ENCODE measurements at regions not wholly inside any gene's neighbourhood (a gene's known extent, or its start where the extent isn't known, plus 50 kb on each side); places are given as distances from the start of the nearest gene placed in this dataset.

DNA sequence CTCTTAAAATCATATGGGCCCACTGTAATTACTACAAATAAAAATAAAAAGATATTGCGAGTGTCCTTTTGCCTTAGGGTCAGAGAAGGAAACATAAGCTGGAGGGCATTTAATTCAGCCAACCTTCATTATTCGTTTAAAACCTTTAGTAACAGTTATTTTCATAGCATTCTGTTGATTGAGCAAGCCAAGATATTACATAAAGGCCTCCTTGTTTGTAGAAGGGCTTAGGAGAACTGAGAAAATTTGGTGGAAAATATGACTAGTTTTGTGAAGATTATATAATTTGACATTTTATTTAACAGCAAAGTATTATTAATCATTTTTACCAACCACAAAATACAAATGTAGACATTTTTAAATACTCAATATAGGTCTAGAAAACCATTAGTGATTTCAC lies 62.2 kb downstream of the COX7C start:
- H2AFZ ChIP-seq (ENCODE audit: low read depth, low read length): no peak overlapping the region
- no peak overlapping the region for H3K27ac ChIP-seq (ENCODE audit: low read length)
- no peak overlapping the region for H3K4me3 ChIP-seq (ENCODE audit: low read length)
- H4K20me1 ChIP-seq (ENCODE audit: insufficient read depth): no peaks in the 10 kb centered on the region
- TF ChIP-seq MXI1 (conservative IDR thresholded peaks at IDR 0.05; ENCODE audit: poor library complexity, severe bottlenecking): no peak
- TF ChIP-seq SMC3 (conservative IDR thresholded peaks at IDR 0.05; ENCODE audit: poor library complexity): no peak
- no peak for TF ChIP-seq EP300 (conservative IDR thresholded peaks at IDR 0.05; ENCODE audit: poor library complexity, severe bottlenecking)
- TF ChIP-seq RAD21 (conservative IDR thresholded peaks at IDR 0.05): no peak
- TF ChIP-seq, protein P1, sequence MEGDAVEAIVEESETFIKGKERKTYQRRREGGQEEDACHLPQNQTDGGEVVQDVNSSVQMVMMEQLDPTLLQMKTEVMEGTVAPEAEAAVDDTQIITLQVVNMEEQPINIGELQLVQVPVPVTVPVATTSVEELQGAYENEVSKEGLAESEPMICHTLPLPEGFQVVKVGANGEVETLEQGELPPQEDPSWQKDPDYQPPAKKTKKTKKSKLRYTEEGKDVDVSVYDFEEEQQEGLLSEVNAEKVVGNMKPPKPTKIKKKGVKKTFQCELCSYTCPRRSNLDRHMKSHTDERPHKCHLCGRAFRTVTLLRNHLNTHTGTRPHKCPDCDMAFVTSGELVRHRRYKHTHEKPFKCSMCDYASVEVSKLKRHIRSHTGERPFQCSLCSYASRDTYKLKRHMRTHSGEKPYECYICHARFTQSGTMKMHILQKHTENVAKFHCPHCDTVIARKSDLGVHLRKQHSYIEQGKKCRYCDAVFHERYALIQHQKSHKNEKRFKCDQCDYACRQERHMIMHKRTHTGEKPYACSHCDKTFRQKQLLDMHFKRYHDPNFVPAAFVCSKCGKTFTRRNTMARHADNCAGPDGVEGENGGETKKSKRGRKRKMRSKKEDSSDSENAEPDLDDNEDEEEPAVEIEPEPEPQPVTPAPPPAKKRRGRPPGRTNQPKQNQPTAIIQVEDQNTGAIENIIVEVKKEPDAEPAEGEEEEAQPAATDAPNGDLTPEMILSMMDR (IDR thresholded peaks at IDR 0.05; ENCODE audit: poor library complexity, severe bottlenecking): no peak
- TF ChIP-seq, protein P2, sequence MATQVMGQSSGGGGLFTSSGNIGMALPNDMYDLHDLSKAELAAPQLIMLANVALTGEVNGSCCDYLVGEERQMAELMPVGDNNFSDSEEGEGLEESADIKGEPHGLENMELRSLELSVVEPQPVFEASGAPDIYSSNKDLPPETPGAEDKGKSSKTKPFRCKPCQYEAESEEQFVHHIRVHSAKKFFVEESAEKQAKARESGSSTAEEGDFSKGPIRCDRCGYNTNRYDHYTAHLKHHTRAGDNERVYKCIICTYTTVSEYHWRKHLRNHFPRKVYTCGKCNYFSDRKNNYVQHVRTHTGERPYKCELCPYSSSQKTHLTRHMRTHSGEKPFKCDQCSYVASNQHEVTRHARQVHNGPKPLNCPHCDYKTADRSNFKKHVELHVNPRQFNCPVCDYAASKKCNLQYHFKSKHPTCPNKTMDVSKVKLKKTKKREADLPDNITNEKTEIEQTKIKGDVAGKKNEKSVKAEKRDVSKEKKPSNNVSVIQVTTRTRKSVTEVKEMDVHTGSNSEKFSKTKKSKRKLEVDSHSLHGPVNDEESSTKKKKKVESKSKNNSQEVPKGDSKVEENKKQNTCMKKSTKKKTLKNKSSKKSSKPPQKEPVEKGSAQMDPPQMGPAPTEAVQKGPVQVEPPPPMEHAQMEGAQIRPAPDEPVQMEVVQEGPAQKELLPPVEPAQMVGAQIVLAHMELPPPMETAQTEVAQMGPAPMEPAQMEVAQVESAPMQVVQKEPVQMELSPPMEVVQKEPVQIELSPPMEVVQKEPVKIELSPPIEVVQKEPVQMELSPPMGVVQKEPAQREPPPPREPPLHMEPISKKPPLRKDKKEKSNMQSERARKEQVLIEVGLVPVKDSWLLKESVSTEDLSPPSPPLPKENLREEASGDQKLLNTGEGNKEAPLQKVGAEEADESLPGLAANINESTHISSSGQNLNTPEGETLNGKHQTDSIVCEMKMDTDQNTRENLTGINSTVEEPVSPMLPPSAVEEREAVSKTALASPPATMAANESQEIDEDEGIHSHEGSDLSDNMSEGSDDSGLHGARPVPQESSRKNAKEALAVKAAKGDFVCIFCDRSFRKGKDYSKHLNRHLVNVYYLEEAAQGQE (IDR thresholded peaks at IDR 0.05; ENCODE audit: borderline replicate concordance): no peak
- TF ChIP-seq POLR2AphosphoS5 (IDR thresholded peaks at IDR 0.05): no peak
- TF ChIP-seq TAF1 (IDR thresholded peaks at IDR 0.05; ENCODE audit: low read depth): no peak
- no peak for TF ChIP-seq EZH2 (IDR thresholded peaks at IDR 0.05; ENCODE audit: borderline replicate concordance, insufficient read depth, low read length, poor library complexity, severe bottlenecking)
- no peaks in the 10 kb centered on the region for H3K36me3 ChIP-seq (ENCODE audit: insufficient read depth, low read length)
- no peaks in the 10 kb centered on the region for H3K27me3 ChIP-seq (ENCODE audit: insufficient read depth, low read depth, low read length)
- no peaks in the 10 kb centered on the region for H3K9me3 ChIP-seq (ENCODE audit: low read length)
- no peak overlapping the region for H3K9ac ChIP-seq (ENCODE audit: low read length)
- no peaks in the 10 kb centered on the region for H3K9me2 ChIP-seq (ENCODE audit: insufficient read depth, low read length)
- no peaks in the 10 kb centered on the region for H3K79me2 ChIP-seq (replicated peaks; ENCODE audit: insufficient read depth, low read length)
- no peak overlapping the region for H3K4me2 ChIP-seq (ENCODE audit: low read length)
- H3F3A ChIP-seq (ENCODE audit: insufficient read depth, low read length, poor library complexity, severe bottlenecking): no peaks in the 10 kb centered on the region

DNA sequence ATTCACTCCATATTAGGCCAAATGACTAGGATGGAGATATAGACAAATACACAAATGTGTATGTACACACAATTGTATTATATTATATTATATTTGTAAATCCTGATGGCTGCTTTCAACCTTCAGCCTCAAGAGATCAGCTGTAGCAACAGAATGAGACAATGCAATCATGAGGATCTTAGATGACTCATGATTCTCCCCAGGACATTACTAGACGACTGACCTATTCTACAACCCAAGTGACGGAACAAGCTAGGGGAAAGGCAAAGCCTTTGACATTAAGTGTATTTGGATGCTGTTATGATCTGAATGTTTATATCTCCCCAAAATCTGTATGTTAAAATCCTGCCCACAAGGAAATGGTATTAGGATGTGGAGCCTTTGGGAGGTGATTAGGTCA lies 66.5 kb downstream of the COX7C start:
- Histone ChIP-seq H3K4me3 (ENCODE audit: low read length) (no peak overlapping the region), H3K9ac (ENCODE audit: low read length) (no peak overlapping the region), H3K9me2 (ENCODE audit: insufficient read depth, low read length) (no peaks in the 10 kb centered on the region), H3K27me3 (ENCODE audit: insufficient read depth, low read depth, low read length) (no peaks in the 10 kb centered on the region), H3K9me3 (ENCODE audit: low read length) (no peaks in the 10 kb centered on the region), H2AFZ (ENCODE audit: low read depth, low read length) (no peak overlapping the region), H4K20me1 (ENCODE audit: insufficient read depth) (no peaks in the 10 kb centered on the region), H3K27ac (ENCODE audit: low read length) (no peak overlapping the region), H3K4me2 (ENCODE audit: low read length) (no peak overlapping the region), H3K79me2 (replicated peaks; ENCODE audit: insufficient read depth, low read length) (no peaks in the 10 kb centered on the region), H3F3A (ENCODE audit: insufficient read depth, low read length, poor library complexity, severe bottlenecking) (no peaks in the 10 kb centered on the region), H3K36me3 (ENCODE audit: insufficient read depth, low read length) (no peaks in the 10 kb centered on the region)
- TF ChIP-seq POLR2AphosphoS5 (IDR thresholded peaks at IDR 0.05) (no peak), RAD21 (conservative IDR thresholded peaks at IDR 0.05) (no peak), TAF1 (IDR thresholded peaks at IDR 0.05; ENCODE audit: low read depth) (no peak), EZH2 (IDR thresholded peaks at IDR 0.05; ENCODE audit: borderline replicate concordance, insufficient read depth, low read length, poor library complexity, severe bottlenecking) (no peak), EP300 (conservative IDR thresholded peaks at IDR 0.05; ENCODE audit: poor library complexity, severe bottlenecking) (no peak), MXI1 (conservative IDR thresholded peaks at IDR 0.05; ENCODE audit: poor library complexity, severe bottlenecking) (no peak)
- TF ChIP-seq, protein P2 (IDR thresholded peaks at IDR 0.05; ENCODE audit: borderline replicate concordance): no peak

All from neural cell (in vitro differentiated cells).